ENCODE measurements at regions not wholly inside any gene's neighbourhood (a gene's known extent, or its start where the extent isn't known, plus 50 kb on each side); places are given as distances from the start of the nearest gene placed in this dataset.

DNA sequence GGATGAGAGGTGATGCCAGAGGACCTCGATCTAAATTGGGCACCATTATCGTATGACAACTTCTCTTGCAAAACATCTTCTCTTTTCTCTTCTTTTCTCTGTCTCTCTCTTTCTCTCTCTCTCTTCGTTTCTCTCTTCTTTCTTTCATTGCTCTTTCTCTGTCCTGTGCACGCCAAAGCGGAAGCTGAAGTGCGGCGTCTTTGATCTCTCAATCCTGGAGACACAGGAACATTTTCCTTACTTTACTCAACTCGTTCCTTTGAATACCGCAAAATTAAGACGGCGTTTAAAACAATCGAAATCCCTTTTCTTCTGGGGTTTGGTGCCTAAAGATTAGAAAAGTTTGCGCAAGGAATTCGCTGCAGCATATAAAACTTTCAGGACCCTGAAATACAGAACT is 176.6 kb downstream of the KDM5D start:
- peak; percentile 12 for DNase-seq (ENCODE audit: low spot score)
- 7% methylated on average over 14 of the region's 14 CpGs for WGBS
- intact Hi-C loops (cut with DNase I): loop anchor here (5.0 kb wide), 1 partner anchor 159 kb away; no protein-coding TSS in a partner anchor

DNA sequence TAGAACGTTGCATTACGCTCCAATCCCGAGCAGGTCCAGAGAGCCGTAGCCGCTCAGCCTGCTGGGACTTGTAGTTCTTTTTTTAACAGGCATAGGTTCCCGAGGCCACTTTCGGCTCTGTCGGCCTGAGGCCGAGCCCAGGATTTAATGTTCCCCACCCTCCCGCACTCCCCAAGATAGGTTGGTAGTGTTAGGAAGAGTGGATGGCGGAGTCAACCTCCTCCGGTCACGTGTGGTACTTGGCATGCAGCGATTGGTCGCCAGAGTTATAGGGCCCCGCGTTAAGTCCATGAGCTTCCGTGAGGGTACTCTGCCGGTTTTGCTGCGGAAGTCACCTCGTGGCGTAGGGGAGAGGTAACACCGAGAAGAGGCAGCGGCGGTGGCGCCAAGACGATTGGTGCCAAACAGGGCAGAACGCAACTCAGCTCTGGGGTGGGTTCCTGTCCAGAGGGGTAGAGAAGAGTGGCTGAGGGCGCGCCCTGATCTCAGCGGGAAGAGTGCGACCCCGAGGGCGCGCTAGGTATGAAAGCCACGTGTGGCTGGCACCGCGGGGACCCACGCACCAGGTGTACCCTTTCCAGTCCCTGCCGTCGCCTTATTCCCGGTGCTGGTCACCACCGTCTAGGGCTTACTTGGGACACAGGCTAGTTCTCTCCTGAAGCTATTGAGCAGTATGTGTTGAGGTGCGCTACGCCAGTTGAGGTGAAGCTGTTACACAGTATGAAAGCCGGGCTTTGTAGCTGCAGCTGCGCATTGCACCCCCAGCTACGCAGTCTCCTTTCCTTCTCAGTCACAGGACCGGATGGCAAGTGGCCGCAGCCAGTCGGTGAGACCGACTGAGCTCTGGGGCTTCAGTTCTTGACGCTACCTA is 177.2 kb downstream of the KDM5D start:
- no peaks in the 10 kb centered on the region for H3K36me3 ChIP-seq
- WGBS: 0% methylated on average over 15 of the region's 53 CpGs
- H3K27me3 ChIP-seq (replicated peaks; ENCODE audit: insufficient read depth): no peaks in the 10 kb centered on the region
- H3K4me1 ChIP-seq (replicated peaks): no peaks in the 10 kb centered on the region
- peak overlapping the region; percentile 52 to 53 for H3K4me3 ChIP-seq
- TF ChIP-seq, protein P1, sequence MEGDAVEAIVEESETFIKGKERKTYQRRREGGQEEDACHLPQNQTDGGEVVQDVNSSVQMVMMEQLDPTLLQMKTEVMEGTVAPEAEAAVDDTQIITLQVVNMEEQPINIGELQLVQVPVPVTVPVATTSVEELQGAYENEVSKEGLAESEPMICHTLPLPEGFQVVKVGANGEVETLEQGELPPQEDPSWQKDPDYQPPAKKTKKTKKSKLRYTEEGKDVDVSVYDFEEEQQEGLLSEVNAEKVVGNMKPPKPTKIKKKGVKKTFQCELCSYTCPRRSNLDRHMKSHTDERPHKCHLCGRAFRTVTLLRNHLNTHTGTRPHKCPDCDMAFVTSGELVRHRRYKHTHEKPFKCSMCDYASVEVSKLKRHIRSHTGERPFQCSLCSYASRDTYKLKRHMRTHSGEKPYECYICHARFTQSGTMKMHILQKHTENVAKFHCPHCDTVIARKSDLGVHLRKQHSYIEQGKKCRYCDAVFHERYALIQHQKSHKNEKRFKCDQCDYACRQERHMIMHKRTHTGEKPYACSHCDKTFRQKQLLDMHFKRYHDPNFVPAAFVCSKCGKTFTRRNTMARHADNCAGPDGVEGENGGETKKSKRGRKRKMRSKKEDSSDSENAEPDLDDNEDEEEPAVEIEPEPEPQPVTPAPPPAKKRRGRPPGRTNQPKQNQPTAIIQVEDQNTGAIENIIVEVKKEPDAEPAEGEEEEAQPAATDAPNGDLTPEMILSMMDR (IDR thresholded peaks at IDR 0.05): no peak
- TF ChIP-seq POLR2A (IDR thresholded peaks at IDR 0.05) (peak; percentile 23), POLR2AphosphoS5 (IDR thresholded peaks at IDR 0.05) (peak; percentile 75)
- DNase-seq (ENCODE audit: low spot score): peak; percentile 90
- peak overlapping the region; percentile 74 to 77 for H3K27ac ChIP-seq
- intact Hi-C loops (cut with DNase I): loop anchor here (5.0 kb wide), 1 partner anchor 160 kb away; no protein-coding TSS in a partner anchor
- H3K9me3 ChIP-seq: no peaks in the 10 kb centered on the region

More for the DNA sequence above, 176.6 kb downstream of the KDM5D start:
- H3K9me3 ChIP-seq: no peaks in the 10 kb centered on the region
- H3K27me3 ChIP-seq (replicated peaks; ENCODE audit: insufficient read depth): no peaks in the 10 kb centered on the region
- H3K27ac ChIP-seq: peak overlapping the region; percentile 74 to 77
- H3K4me1 ChIP-seq (replicated peaks): no peaks in the 10 kb centered on the region
- H3K36me3 ChIP-seq: no peaks in the 10 kb centered on the region
- TF ChIP-seq POLR2AphosphoS5 (IDR thresholded peaks at IDR 0.05) (no peak), POLR2A (IDR thresholded peaks at IDR 0.05) (no peak)
- TF ChIP-seq, protein P1 (IDR thresholded peaks at IDR 0.05): no peak
- peak overlapping the region; percentile 52 to 53 for H3K4me3 ChIP-seq

DNA sequence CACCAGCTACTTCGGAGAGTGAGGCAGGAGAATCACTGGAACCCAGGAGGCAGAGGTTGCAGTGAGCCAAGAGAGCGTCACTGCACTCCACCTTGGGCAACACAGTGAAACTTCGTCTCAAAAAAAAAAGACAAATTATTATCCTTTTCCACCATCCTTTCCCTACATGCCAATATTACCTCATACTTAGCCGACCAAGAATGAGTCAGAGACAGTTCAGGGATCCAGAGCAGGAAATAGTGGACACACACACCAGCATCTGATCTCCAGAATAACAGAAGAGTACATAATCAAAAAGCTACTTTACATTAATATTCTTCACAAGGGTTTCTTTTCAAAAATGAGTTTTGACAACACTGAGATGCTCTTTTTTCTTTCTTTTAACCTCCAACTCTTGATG is 185.4 kb downstream of the KDM5D start:
- 79% methylated on average over 4 of the region's 4 CpGs for WGBS
- Histone ChIP-seq H3K9me3 (no peaks in the 10 kb centered on the region), H3K4me1 (replicated peaks) (no peaks in the 10 kb centered on the region), H3K27me3 (replicated peaks; ENCODE audit: insufficient read depth) (no peaks in the 10 kb centered on the region), H3K4me3 (no peak overlapping the region), H3K36me3 (no peaks in the 10 kb centered on the region), H3K27ac (no peak overlapping the region)
- intact Hi-C loops (cut with DNase I): no loop called here
- DNase-seq (ENCODE audit: low spot score): no peak
- TF ChIP-seq POLR2AphosphoS5 (IDR thresholded peaks at IDR 0.05) (no peak), POLR2A (IDR thresholded peaks at IDR 0.05) (no peak)
- TF ChIP-seq, protein P1 (IDR thresholded peaks at IDR 0.05): no peak

DNA sequence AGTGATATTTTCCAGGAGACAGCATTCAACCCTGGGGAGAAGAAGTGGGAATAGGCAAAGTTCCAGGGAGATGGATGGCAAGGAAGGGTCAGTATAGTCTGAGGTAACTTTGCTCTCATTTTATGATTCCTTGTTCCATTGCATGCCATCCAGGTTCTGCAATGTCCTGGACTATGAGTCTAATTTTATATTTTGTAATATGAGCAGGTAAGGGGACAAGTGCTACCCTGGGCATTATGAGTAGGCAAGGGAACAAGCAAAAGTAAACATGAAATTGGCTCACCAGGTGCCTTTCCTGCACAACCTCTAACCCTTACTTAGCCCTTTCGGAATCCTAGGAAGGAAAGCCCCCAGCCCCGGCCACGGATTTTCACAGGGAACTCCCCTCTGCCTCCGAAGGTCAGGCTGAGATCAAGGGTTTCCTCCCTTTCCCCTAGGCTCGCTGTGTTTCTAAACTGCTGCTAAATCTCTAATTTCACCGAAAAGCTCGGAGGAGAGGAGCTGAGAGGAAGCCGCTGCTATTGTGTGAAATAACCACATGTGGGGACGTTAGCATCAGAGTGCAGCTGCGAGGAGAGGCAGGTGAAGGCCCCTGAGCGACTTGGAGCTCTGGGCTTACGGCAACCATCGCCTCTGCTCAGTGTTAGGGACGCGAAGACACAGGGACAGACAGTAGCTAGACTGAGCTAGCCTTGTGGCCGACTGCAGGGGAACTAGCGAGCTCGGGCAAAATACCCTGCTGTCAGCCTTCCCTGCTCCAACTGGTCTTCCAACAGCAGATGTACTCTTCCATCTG is 194.7 kb downstream of the KDM5D start:
- no peak overlapping the region for H3K27ac ChIP-seq
- H3K36me3 ChIP-seq: no peaks in the 10 kb centered on the region
- TF ChIP-seq POLR2A (IDR thresholded peaks at IDR 0.05) (no peak), POLR2AphosphoS5 (IDR thresholded peaks at IDR 0.05) (no peak)
- TF ChIP-seq, protein P1 (IDR thresholded peaks at IDR 0.05): no peak
- intact Hi-C loops (cut with DNase I): no loop called here
- no peak for DNase-seq (ENCODE audit: low spot score)
- no peak overlapping the region for H3K4me3 ChIP-seq
- no peaks in the 10 kb centered on the region for H3K9me3 ChIP-seq
- H3K4me1 ChIP-seq (replicated peaks): no peaks in the 10 kb centered on the region
- 55% methylated on average over 18 of the region's 18 CpGs for WGBS
- no peaks in the 10 kb centered on the region for H3K27me3 ChIP-seq (replicated peaks; ENCODE audit: insufficient read depth)
